ENCODE measurements at regions not wholly inside any gene's neighbourhood (a gene's known extent, or its start where the extent isn't known, plus 50 kb on each side); places are given as distances from the start of the nearest gene placed in this dataset.
"Not testable (repeated sequence)": the region's sequence is repeated elsewhere in the genome, so short reads cannot be mapped to it uniquely, and the experiment has no call there.

GRCh38 chr19:28582796-28583195 lies 630.2 kb downstream of the UQCRFS1 start:
- DNase-seq: no peak

GRCh38 chr19:28582344-28582743 lies 630.6 kb downstream of the UQCRFS1 start:
- DNase-seq: no peak

GRCh38 chr19:28581468-28581770 lies 631.5 kb downstream of the UQCRFS1 start:
- DNase-seq: no peak

GRCh38 chr19:28578786-28579505 lies 634.0 kb downstream of the UQCRFS1 start:
- DNase-seq: no peak

GRCh38 chr19:28578208-28578607 lies 634.7 kb downstream of the UQCRFS1 start:
- no peak for DNase-seq

- DNase-seq: no peak
Observed at GRCh38 chr19:28577666-28578065, 635.3 kb downstream of the UQCRFS1 start.

- DNase-seq: no peak
Observed at GRCh38 chr19:28577233-28577632, 635.7 kb downstream of the UQCRFS1 start.

- DNase-seq: no peak
Observed at GRCh38 chr19:28575816-28576215, 637.1 kb downstream of the UQCRFS1 start.

- DNase-seq: not testable (repeated sequence)
Observed at GRCh38 chr19:28575312-28575711, 637.6 kb downstream of the UQCRFS1 start.

- no peak for DNase-seq
Observed at GRCh38 chr19:28574212-28574611, 638.7 kb downstream of the UQCRFS1 start.

- no peak for DNase-seq
Observed at GRCh38 chr19:28569132-28570131, 643.5 kb downstream of the UQCRFS1 start.

- no peak for DNase-seq
Observed at GRCh38 chr19:28567834-28568233, 645.1 kb downstream of the UQCRFS1 start.

GRCh38 chr19:28563964-28564921 lies 648.7 kb downstream of the UQCRFS1 start:
- DNase-seq: no peak

- DNase-seq: no peak
Observed at GRCh38 chr19:28560786-28561185, 652.2 kb downstream of the UQCRFS1 start.

- no peak for DNase-seq
Observed at GRCh38 chr19:28558783-28559182, 654.2 kb downstream of the UQCRFS1 start.

GRCh38 chr19:28556371-28556770 lies 656.6 kb downstream of the UQCRFS1 start:
- no peak for DNase-seq

GRCh38 chr19:28555317-28555716 lies 657.6 kb downstream of the UQCRFS1 start:
- DNase-seq: no peak

- no peak for DNase-seq
Observed at GRCh38 chr19:28554321-28555091, 658.4 kb downstream of the UQCRFS1 start.

- DNase-seq: no peak
Observed at GRCh38 chr19:28553764-28554163, 659.2 kb downstream of the UQCRFS1 start.

- DNase-seq: no peak
Observed at GRCh38 chr19:28553005-28553404, 659.9 kb downstream of the UQCRFS1 start.

- no peak for DNase-seq
Observed at GRCh38 chr19:28549680-28550277, 663.2 kb downstream of the UQCRFS1 start.
